Ishikawa (cell line): ENCODE measurements at regions not wholly inside any gene's neighbourhood (a gene's known extent, or its start where the extent isn't known, plus 50 kb on each side); places are given as distances from the start of the nearest gene placed in this dataset.

Experiments
- CEBPB ChIP-seq: IDR thresholded peaks from 2 replicates; pipeline ENCODE4 v1.6.1; 2012
- CREB1 ChIP-seq: IDR thresholded peaks from 2 replicates; pipeline ENCODE4 v1.6.1; 2012; ENCODE audit warnings: low read depth
- EGR1 ChIP-seq: IDR thresholded peaks from 2 replicates; pipeline ENCODE4 v1.6.1; 2012
- EP300 ChIP-seq: IDR thresholded peaks from 2 replicates; pipeline ENCODE4 v1.6.1; 2012; ENCODE audit warnings: borderline replicate concordance
- FOXM1 ChIP-seq: IDR thresholded peaks from 2 replicates; pipeline ENCODE4 v1.6.1; 2012; ENCODE audit warnings: low read depth, borderline replicate concordance
- MAX ChIP-seq: IDR thresholded peaks from 2 replicates; pipeline ENCODE4 v1.6.1; 2012
- NFIC ChIP-seq: IDR thresholded peaks from 2 replicates; pipeline ENCODE4 v1.6.1; 2012
- RAD21 ChIP-seq: IDR thresholded peaks from 2 replicates; pipeline ENCODE4 v1.6.1; 2012; ENCODE audit warnings: low read depth
- REST ChIP-seq: IDR thresholded peaks from 2 replicates; pipeline ENCODE4 v1.6.1; 2012; ENCODE audit warnings: low read depth, mild to moderate bottlenecking
- TAF1 ChIP-seq: IDR thresholded peaks from 2 replicates; pipeline ENCODE4 v1.6.1; 2012; ENCODE audit warnings: low read depth, mild to moderate bottlenecking
- TCF12 ChIP-seq: IDR thresholded peaks from 2 replicates; pipeline ENCODE4 v1.6.1; 2012; ENCODE audit warnings: low read depth
- TEAD4 ChIP-seq: IDR thresholded peaks from 2 replicates; pipeline ENCODE4 v1.6.1; 2012
- USF1 ChIP-seq: IDR thresholded peaks from 2 replicates; pipeline ENCODE4 v1.6.1; 2012
- YY1 ChIP-seq: IDR thresholded peaks from 2 replicates; pipeline ENCODE4 v1.6.1; 2012; ENCODE audit warnings: low read depth
- ZBTB7A ChIP-seq: IDR thresholded peaks from 2 replicates; pipeline ENCODE4 v1.6.1; 2012; ENCODE audit warnings: low read depth

- TF ChIP-seq ZBTB7A (no peak), CREB1 (no peak), TCF12 (no peak), FOXM1 (no peak), REST (no peak), RAD21 (no peak), CEBPB (no peak), USF1 (no peak)
Observed at GRCh38 chr1:65503427-65503826, 83.0 kb downstream of the LEPR start.

- TF ChIP-seq REST = no peak
- no peak for TF ChIP-seq USF1
- TF ChIP-seq EP300 = no peak
- TF ChIP-seq FOXM1 = no peak
- no peak for TF ChIP-seq TEAD4
- TF ChIP-seq MAX = no peak
- no peak for TF ChIP-seq NFIC
- TF ChIP-seq CEBPB = no peak
- no peak for TF ChIP-seq CREB1
- no peak for TF ChIP-seq TAF1
- TF ChIP-seq YY1 = no peak
- no peak for TF ChIP-seq EGR1
- TF ChIP-seq ZBTB7A = no peak
- no peak for TF ChIP-seq TCF12
- no peak for TF ChIP-seq RAD21
Observed at GRCh38 chr1:65504263-65504662, 83.8 kb downstream of the LEPR start.

- TF ChIP-seq EP300 (no peak), NFIC (no peak), RAD21 (no peak)
Observed at GRCh38 chr1:65505547-65506300, 85.3 kb downstream of the LEPR start.

- TF ChIP-seq EGR1 = no peak
Observed at GRCh38 chr1:65508051-65508450, 87.6 kb downstream of the LEPR start.

- TF ChIP-seq ZBTB7A (no peak), EGR1 (no peak), TAF1 (no peak), CREB1 (no peak), EP300 (no peak), TEAD4 (no peak), USF1 (no peak), TCF12 (no peak), FOXM1 (no peak), MAX (no peak), CEBPB (no peak), REST (no peak), NFIC (no peak), RAD21 (no peak), YY1 (no peak)
Observed at GRCh38 chr1:65509912-65510680, 89.6 kb downstream of the LEPR start.
